ENCODE measurements at regions not wholly inside any gene's neighbourhood (a gene's known extent, or its start where the extent isn't known, plus 50 kb on each side); places are given as distances from the start of the nearest gene placed in this dataset.

DNA sequence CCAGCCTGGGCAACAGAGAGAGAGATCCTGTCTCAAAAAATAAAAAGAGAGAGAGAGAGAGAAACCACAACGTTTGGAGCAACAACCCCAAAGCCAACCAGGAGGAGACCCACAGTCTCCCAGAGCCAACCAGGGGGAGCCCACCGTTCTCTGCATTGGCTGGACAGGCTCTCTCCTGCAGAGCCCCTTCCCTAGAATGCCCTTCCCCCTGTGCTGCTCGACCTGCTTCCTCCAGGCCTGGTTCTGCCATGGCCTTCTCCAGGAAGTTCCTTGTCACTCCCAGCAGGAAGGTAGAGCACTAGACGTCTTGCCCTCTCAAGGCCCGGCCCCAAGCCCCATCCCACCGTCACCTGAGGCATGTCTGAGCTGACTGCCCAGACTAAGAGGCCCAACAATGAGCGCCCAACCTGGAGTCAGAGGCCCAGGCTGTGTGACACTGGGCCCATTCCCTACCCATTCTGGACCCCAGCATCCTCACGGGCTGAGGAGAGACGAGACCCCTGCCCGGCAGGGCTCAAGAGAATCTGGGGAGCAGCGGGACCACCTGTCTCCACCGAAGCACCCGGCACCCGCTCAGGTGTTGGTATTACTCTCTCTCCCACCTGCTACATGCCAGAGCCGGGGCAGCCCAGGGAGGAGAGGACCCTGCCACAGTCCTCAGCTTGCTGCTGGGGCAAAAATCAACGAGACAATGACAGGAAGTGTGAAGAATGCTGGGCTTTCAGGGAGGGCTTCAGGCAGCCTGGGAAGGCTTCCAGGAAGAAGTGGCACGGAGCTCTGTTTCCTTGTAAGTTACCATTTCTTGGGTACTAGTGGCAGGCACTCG lies 61.2 kb downstream of the DIO3 start:
- TF ChIP-seq EP300 (IDR thresholded peaks at IDR 0.05) = no peak
- TF ChIP-seq, protein P1, sequence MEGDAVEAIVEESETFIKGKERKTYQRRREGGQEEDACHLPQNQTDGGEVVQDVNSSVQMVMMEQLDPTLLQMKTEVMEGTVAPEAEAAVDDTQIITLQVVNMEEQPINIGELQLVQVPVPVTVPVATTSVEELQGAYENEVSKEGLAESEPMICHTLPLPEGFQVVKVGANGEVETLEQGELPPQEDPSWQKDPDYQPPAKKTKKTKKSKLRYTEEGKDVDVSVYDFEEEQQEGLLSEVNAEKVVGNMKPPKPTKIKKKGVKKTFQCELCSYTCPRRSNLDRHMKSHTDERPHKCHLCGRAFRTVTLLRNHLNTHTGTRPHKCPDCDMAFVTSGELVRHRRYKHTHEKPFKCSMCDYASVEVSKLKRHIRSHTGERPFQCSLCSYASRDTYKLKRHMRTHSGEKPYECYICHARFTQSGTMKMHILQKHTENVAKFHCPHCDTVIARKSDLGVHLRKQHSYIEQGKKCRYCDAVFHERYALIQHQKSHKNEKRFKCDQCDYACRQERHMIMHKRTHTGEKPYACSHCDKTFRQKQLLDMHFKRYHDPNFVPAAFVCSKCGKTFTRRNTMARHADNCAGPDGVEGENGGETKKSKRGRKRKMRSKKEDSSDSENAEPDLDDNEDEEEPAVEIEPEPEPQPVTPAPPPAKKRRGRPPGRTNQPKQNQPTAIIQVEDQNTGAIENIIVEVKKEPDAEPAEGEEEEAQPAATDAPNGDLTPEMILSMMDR (IDR thresholded peaks at IDR 0.05) = no peak
- no peak for TF ChIP-seq POLR2A (IDR thresholded peaks at IDR 0.05; ENCODE audit: low read depth)

Measured in esophagus muscularis mucosa (tissue), 4 donors.